ENCODE measurements at regions not wholly inside any gene's neighbourhood (a gene's known extent, or its start where the extent isn't known, plus 50 kb on each side); places are given as distances from the start of the nearest gene placed in this dataset.

- TF ChIP-seq NANOG (IDR thresholded peaks at IDR 0.05; ENCODE audit: insufficient read depth, low read depth, low read length, poor library complexity, severe bottlenecking) = no peak
- TF ChIP-seq GABPA (IDR thresholded peaks at IDR 0.05; ENCODE audit: borderline replicate concordance, insufficient read depth, low read length) = no peak
- no peak for TF ChIP-seq CBX5 (IDR thresholded peaks at IDR 0.05; ENCODE audit: low read depth, low read length)
These were observed 152.1 kb upstream of the USP24 start (continued) for GRCh38 chr1:55367273-55367672.
